GM12874 (cell line): ENCODE measurements at regions not wholly inside any gene's neighbourhood (a gene's known extent, or its start where the extent isn't known, plus 50 kb on each side); places are given as distances from the start of the nearest gene placed in this dataset.

ENCODE experiments used
- TF ChIP-seq, protein P1 (sequence below): IDR thresholded peaks from 2 replicates; pipeline ENCODE4 v1.5.1; 2011; ENCODE audit warnings: low read depth, mild to moderate bottlenecking, control low read depth, low read length, moderate library complexity; ENCODE audit not compliant: insufficient read depth

DNA sequence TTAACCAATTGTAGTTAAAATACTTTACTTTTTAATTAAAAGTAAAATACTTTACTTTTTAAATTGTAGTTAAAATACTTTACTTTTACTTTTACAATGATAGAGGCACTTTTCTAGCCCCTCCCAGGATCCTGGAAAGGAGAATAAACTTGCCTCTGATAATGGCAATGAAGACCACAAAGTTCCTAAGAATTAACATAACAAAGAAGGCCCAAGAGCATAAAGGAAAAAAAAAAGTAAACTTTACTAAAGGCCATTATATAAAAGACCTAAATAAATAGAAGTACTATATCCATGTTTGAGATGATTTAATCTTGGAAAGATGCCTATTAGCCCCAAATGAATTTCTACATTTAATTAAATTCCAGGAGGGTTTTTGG, 129.1 kb upstream of the THY1 start:
- TF ChIP-seq, protein P1, sequence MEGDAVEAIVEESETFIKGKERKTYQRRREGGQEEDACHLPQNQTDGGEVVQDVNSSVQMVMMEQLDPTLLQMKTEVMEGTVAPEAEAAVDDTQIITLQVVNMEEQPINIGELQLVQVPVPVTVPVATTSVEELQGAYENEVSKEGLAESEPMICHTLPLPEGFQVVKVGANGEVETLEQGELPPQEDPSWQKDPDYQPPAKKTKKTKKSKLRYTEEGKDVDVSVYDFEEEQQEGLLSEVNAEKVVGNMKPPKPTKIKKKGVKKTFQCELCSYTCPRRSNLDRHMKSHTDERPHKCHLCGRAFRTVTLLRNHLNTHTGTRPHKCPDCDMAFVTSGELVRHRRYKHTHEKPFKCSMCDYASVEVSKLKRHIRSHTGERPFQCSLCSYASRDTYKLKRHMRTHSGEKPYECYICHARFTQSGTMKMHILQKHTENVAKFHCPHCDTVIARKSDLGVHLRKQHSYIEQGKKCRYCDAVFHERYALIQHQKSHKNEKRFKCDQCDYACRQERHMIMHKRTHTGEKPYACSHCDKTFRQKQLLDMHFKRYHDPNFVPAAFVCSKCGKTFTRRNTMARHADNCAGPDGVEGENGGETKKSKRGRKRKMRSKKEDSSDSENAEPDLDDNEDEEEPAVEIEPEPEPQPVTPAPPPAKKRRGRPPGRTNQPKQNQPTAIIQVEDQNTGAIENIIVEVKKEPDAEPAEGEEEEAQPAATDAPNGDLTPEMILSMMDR: no peak

- TF ChIP-seq, protein P1: no peak
Observed at GRCh38 chr11:119551420-119552105, 128.6 kb upstream of the THY1 start.

DNA sequence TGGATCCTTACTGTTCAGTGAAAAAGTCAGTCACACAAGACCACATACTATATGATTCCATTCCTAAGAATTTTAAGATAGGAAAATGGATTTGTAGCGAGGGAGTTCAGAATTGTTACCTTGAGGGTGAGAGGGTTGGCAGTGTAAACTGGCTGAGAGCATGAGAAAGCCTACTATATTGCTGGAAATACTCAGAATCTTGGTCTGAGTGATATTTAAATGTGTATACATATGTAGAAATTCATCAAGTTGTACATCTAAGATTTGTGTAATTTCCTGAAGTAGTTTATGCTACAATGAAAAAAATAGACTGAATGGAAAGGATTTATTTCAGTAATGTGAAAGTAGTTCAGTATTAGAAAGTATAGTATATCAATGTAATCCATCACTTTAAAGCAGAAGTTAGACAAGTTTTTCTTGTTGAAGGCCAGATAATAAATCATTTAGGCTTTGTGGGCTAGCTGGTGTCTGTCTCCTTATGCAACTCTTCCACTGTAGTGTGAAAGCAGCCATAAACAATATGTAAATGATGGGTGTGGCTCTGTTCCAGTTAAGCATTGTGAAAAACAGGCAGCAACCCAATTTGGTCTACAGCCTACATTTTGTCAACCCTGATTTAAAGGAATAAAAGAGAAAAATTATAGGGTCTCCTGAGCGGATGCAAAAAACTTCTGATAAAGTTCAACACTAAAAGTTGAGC, 127.2 kb upstream of the THY1 start:
- TF ChIP-seq, protein P1: no peak

- TF ChIP-seq, protein P1: no peak
Observed at GRCh38 chr11:119547511-119547910, 124.5 kb upstream of the THY1 start.

GRCh38 chr11:119545978-119546915, 123.3 kb upstream of the THY1 start:
- TF ChIP-seq, protein P1: no peak

DNA sequence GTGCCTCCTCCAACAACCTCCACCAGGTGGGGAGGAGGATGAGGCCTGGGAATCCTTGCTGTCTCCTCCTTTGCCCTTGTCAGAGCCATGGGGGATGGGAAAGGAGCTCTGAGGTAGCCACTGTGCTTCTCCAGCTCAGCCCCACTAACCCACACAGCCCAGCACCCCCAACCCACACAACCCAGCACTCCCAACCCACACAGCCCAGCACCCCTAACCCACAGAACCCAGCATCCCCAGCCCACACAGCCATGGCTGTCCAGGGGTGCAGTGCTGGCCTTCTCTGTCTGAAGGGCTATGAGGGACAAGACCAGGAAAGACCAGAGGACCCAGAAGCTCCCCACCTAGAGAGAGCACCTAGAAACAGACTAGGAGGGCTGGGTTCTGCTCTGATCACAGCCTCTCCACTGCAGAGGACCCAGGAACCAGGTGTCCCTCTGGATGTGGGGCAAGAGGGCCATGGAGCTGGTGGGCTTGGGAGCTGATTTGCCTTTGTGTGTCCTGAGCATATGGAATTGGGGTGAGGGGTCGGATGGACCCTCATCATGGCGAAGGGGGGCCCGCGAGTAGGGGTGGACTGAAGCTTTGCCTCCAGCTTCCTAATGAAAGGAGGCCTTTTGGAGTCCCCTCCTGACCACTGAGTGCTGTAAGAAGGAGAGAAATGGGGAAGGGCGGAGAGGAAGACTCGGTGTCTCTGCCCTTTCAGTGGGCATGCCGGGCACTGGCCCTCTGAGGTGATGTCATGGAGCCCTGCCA, 117.6 kb upstream of the THY1 start:
- TF ChIP-seq, protein P1: no peak
